Hematopoietic multipotent progenitor cell (in vitro differentiated cells): ENCODE measurements at regions not wholly inside any gene's neighbourhood (a gene's known extent, or its start where the extent isn't known, plus 50 kb on each side); places are given as distances from the start of the nearest gene placed in this dataset.
A peak's percentile ranks its signal among the peaks of the same experiment; 100 is the strongest.

Experiments
- DNase-seq, 3 donors: peaks; one replicate each; pipeline ENCODE4 v3.0.0-alpha.2; 2011 to 2015; ENCODE audit warnings: low read depth in 2 of 3, low spot score in 2 of 3

GRCh38 chr1:59017501-59018231 is 233.8 kb upstream of the JUN start:
- DNase-seq: no peak

GRCh38 chr1:59018446-59018845 is 234.6 kb upstream of the JUN start:
- no peak for DNase-seq

- no peak for DNase-seq
These were observed 235.0 kb upstream of the JUN start for GRCh38 chr1:59018860-59019259.

GRCh38 chr1:59020151-59020997 is 236.5 kb upstream of the JUN start:
- DNase-seq: peak; percentile 23 to 93 (median 85)

GRCh38 chr1:59022199-59022598 is 238.4 kb upstream of the JUN start:
- DNase-seq: no peak

- DNase-seq: no peak
These were observed 239.0 kb upstream of the JUN start for GRCh38 chr1:59022799-59023198.

- no peak for DNase-seq
These were observed 241.4 kb upstream of the JUN start for GRCh38 chr1:59025201-59025600.

- no peak for DNase-seq
These were observed 242.1 kb upstream of the JUN start for GRCh38 chr1:59025898-59026426.

GRCh38 chr1:59026472-59026948 is 242.7 kb upstream of the JUN start:
- no peak for DNase-seq

- no peak for DNase-seq
These were observed 243.3 kb upstream of the JUN start for GRCh38 chr1:59027177-59027576.

GRCh38 chr1:59028048-59028447 is 244.2 kb upstream of the JUN start:
- DNase-seq: no peak

GRCh38 chr1:59029411-59030167 is 245.7 kb upstream of the JUN start:
- no peak for DNase-seq

- DNase-seq: no peak
These were observed 248.4 kb upstream of the JUN start for GRCh38 chr1:59032228-59032627.

- DNase-seq: no peak
These were observed 249.9 kb upstream of the JUN start for GRCh38 chr1:59033761-59034160.

GRCh38 chr1:59034925-59035324 is 251.1 kb upstream of the JUN start:
- DNase-seq: no peak

- no peak for DNase-seq
These were observed 255.7 kb upstream of the JUN start for GRCh38 chr1:59039551-59039950.

- DNase-seq: no peak
These were observed 256.4 kb upstream of the FGGY start for GRCh38 chr1:59040486-59040885.

GRCh38 chr1:59041646-59042277 is 255.1 kb upstream of the FGGY start:
- DNase-seq: no peak

- DNase-seq: no peak
These were observed 253.1 kb upstream of the FGGY start for GRCh38 chr1:59043796-59044195.

- no peak for DNase-seq
These were observed 252.3 kb upstream of the FGGY start for GRCh38 chr1:59044535-59045121.
